ENCODE measurements at regions not wholly inside any gene's neighbourhood (a gene's known extent, or its start where the extent isn't known, plus 50 kb on each side); places are given as distances from the start of the nearest gene placed in this dataset.

DNA sequence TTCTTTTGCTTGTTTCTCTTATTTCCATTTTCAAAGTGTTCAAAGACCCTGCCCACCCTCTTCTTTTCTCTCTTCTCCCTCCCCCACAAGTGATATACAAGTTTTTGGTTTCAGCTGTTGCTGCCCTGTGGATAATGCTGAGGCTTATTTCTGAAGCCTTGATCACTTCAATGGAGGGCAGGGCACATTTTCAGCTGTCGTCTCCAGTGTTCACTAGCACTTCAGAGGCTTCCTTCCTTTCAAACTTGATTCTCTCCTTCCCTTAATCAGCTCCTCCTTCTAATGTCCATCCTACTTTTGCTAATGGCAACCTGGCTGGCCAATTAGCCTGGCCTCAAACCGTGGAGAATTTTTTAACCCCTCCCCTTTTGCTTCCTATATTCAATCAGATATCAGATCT lies 435.7 kb upstream of the RUNX1 start:
- no peak overlapping the region for H4K91ac ChIP-seq (ENCODE audit: insufficient read length, low read depth, low read length)
- H3K9ac ChIP-seq (ENCODE audit: extremely low read depth, insufficient read length, low read length) = no peak overlapping the region
- 0 out of 4 replicates have a peak, but pooled peaks cover 0 to 2% of the 10 kb centered on the region in 2 experiments for H3K4me1 Mint-ChIP-seq
- no peaks in the 10 kb centered on the region for H3K27me3 ChIP-seq (ENCODE audit: insufficient read depth, low read length)
- H3K14ac ChIP-seq (ENCODE audit: insufficient read depth, low read length) = no peak overlapping the region
- no peak overlapping the region for H2AK5ac ChIP-seq (ENCODE audit: insufficient read length, low read length)
- no peaks in the 10 kb centered on the region for H3K9me3 ChIP-seq (ENCODE audit: control insufficient read depth, low read depth, low read length)
- H2BK5ac ChIP-seq (ENCODE audit: insufficient read length, low read length) = no peak overlapping the region
- no peak overlapping the region for H4K8ac ChIP-seq (replicated peaks; ENCODE audit: insufficient read length, low read depth, low read length)
- H3K23me2 ChIP-seq (ENCODE audit: insufficient read length, low read depth, low read length, poor library complexity, severe bottlenecking) = no peaks in the 10 kb centered on the region
- no peak overlapping the region for H2BK15ac ChIP-seq (ENCODE audit: low read depth, low read length)
- DNase-seq = no peak
- no peaks in the 10 kb centered on the region for H4K20me1 ChIP-seq (ENCODE audit: control insufficient read depth, insufficient read depth, insufficient read length)
- H3T11ph ChIP-seq (ENCODE audit: low read length) = no peak overlapping the region
- no peak overlapping the region for H3K23ac ChIP-seq (ENCODE audit: insufficient read length, low read depth, low read length)
- H3K4me1 ChIP-seq (ENCODE audit: insufficient read depth, low read length) = no peaks in the 10 kb centered on the region
- no peak overlapping the region for H3K4me2 ChIP-seq (ENCODE audit: insufficient read depth, insufficient read length, low read length)
- H3K27ac ChIP-seq (ENCODE audit: insufficient read length, low read depth, low read length) = no peak overlapping the region
- H2BK20ac ChIP-seq (ENCODE audit: low read depth, low read length, poor library complexity, severe bottlenecking) = no peak overlapping the region
- no peak overlapping the region for H2AFZ ChIP-seq (ENCODE audit: low read length)
- no peak for TF ChIP-seq CTCF (conservative IDR thresholded peaks at IDR 0.05)
- no peak overlapping the region for H3K4me3 Mint-ChIP-seq
- H3K4ac ChIP-seq (ENCODE audit: low read depth, low read length) = no peak overlapping the region
- H3K9me3 Mint-ChIP-seq = peaks cover 8 to 9% of the 10 kb centered on the region in 2 experiments
- peaks cover 0 to 5% (median 2%) of the 10 kb centered on the region in 3 experiments; a peak in 3 of 7 replicates for H3K36me3 Mint-ChIP-seq (ENCODE audit: insufficient read depth in 1 of 3, low read depth in 3 of 3)
- no peaks in the 10 kb centered on the region for H3K79me1 ChIP-seq (ENCODE audit: insufficient read depth, low read depth, low read length, poor library complexity, severe bottlenecking)
- no peak overlapping the region for H3K27ac Mint-ChIP-seq
- no peak overlapping the region for H3K18ac ChIP-seq (ENCODE audit: insufficient read length, low read depth, low read length)
- no peak overlapping the region for H2BK12ac ChIP-seq (ENCODE audit: insufficient read length, low read depth, low read length)
- H3K27me3 Mint-ChIP-seq (ENCODE audit: low read depth) = peaks cover 2% of the 10 kb centered on the region
- H3K79me2 ChIP-seq (ENCODE audit: insufficient read depth, low read length) = no peaks in the 10 kb centered on the region
- no peak overlapping the region for H2BK120ac ChIP-seq (ENCODE audit: low read depth, low read length, poor library complexity, severe bottlenecking)
- no peak overlapping the region for H3K56ac ChIP-seq (ENCODE audit: insufficient read length, low read depth, low read length)
- WGBS (ENCODE audit: extremely low coverage, insufficient read length, low lambda C conversion rate) = no CpG with 5 or more reads among the region's 2 CpGs
- no peak overlapping the region for H4K5ac ChIP-seq (ENCODE audit: insufficient read length, low read depth, low read length)

Measured in H9 (cell line).